HCT116 (cell line): ENCODE measurements at regions not wholly inside any gene's neighbourhood (a gene's known extent, or its start where the extent isn't known, plus 50 kb on each side); places are given as distances from the start of the nearest gene placed in this dataset.

Source experiments
- ATAC-seq: fragments of 200-7000 bp; cut with Tn5 transposase; 2 replicates; pipeline ENCODE4 v1.9.1; 2020; ENCODE audit warnings: mild to moderate bottlenecking, moderate library complexity
- BruUV-seq: library from RNA; stranded (reverse); fragments of 400-500 nt; replicated peaks from 2 replicates; lab custom pipeline; 2021; lab: Mats Ljungman, UMichigan
- CTCF ChIA-PET: fragments of 300-600 bp; sonication (Branson Sonifier 250); formaldehyde crosslinking; loops from one replicate; lab custom pipeline; 2021; ENCODE audit warnings: antibody characterized with exemption; lab: Charles Lee
- POLR2A ChIA-PET: fragments of 300-600, 350-600 bp; sonication (Branson Sonifier 250); formaldehyde crosslinking; loops from one replicate; lab custom pipeline; 2021; ENCODE audit warnings: antibody characterized with exemption; lab: Charles Lee
- RAD21 ChIA-PET, 2 experiments: fragments of 300-600 bp; sonication (Branson Sonifier 250); formaldehyde crosslinking; loops; one replicate each; lab custom pipeline; 2023; ENCODE audit warnings: low total read pairs in 2 of 2; ENCODE audit not compliant: uncharacterized antibody in 2 of 2, unreplicated experiment in 2 of 2, low non-redundant PET in 1 of 2; lab: Charles Lee
- DNase-seq: peaks from one replicate; pipeline ENCODE4 v3.0.0-alpha.2; 2010; ENCODE audit warnings: low read depth, low spot score
- H2AFZ ChIP-seq: fragments of 200-600 bp; shearing (Covaris generic), sonication (generic); 2 replicates; pipeline ENCODE4 v1.6.1; 2017; ENCODE audit warnings: low read depth, mixed run types, mixed read lengths, antibody characterized with exemption, low read length; ENCODE audit not compliant: poor library complexity, severe bottlenecking
- H3K27ac ChIP-seq: 2 replicates; pipeline ENCODE4 v1.5.1; 2012; ENCODE audit warnings: low read depth, low read length
- H3K27me3 ChIP-seq: fragments of 200-600 bp; sonication (generic); 2 replicates; pipeline ENCODE4 v1.6.1; 2016; ENCODE audit warnings: mixed run types, low read length, mixed read lengths; ENCODE audit not compliant: insufficient read depth
- H3K36me3 ChIP-seq, 2 experiments: fragments of 200-500 bp in 1 of 2; fragments of 200-600 bp in 1 of 2; sonication (Bioruptor generic) in 1 of 2; sonication (generic) in 1 of 2; 2 replicates each; pipeline versions ENCODE4 v1.5.1 to v1.6.1; 2014 to 2016; ENCODE audit warnings: low read length in 2 of 2, inconsistent platforms in 1 of 2, mixed read lengths in 1 of 2, mixed run types in 1 of 2; ENCODE audit not compliant: insufficient read depth in 2 of 2, control insufficient read depth in 1 of 2
- H3K4me1 ChIP-seq, 2 experiments: fragments of 200-600 bp in 1 of 2; sonication (generic) in 1 of 2; 2 replicates each; pipeline versions ENCODE4 v1.5.1 to v1.6.1; 2012 to 2017; ENCODE audit warnings: low read length in 2 of 2, inconsistent platforms in 1 of 2, mild to moderate bottlenecking in 1 of 2, mixed read lengths in 1 of 2, mixed run types in 1 of 2, moderate library complexity in 1 of 2; ENCODE audit not compliant: insufficient read depth in 2 of 2, control insufficient read depth in 1 of 2
- H3K4me2 ChIP-seq: fragments of 200-600 bp; sonication (generic); 2 replicates; pipeline ENCODE4 v1.6.1; 2017; ENCODE audit warnings: mixed run types, low read length, mixed read lengths
- H3K4me3 ChIP-seq, 2 experiments: fragments of 200-600 bp in 1 of 2; sonication (generic) in 1 of 2; replicated peaks in 1 of 2; 2 replicates each; pipeline ENCODE4 v1.5.1; 2011 to 2016; ENCODE audit warnings: low read length in 2 of 2, control low read depth in 1 of 2, low read depth in 1 of 2, mild to moderate bottlenecking in 1 of 2, mixed read lengths in 1 of 2, mixed run types in 1 of 2
- H3K79me2 ChIP-seq: fragments of 200-600 bp; sonication (generic); 2 replicates; pipeline ENCODE4 v1.6.1; 2017; ENCODE audit warnings: mild to moderate bottlenecking, mixed run types, low read length, moderate library complexity, mixed read lengths; ENCODE audit not compliant: insufficient read depth
- H3K9ac ChIP-seq: fragments of 200-600 bp; sonication (generic); 2 replicates; pipeline ENCODE4 v1.6.1; 2016; ENCODE audit warnings: low read length, mixed read lengths
- H3K9me2 ChIP-seq: fragments of 200-600 bp; sonication (generic), shearing (Covaris generic); 2 replicates; pipeline ENCODE4 v1.6.1; 2017; ENCODE audit warnings: mixed run types, mild to moderate bottlenecking, moderate library complexity; ENCODE audit not compliant: insufficient read depth
- H3K9me3 ChIP-seq, 2 experiments: fragments of 200-500 bp in 1 of 2; fragments of 200-600 bp in 1 of 2; sonication (Bioruptor generic) in 1 of 2; sonication (generic) in 1 of 2; 2 replicates each; pipeline ENCODE4 v1.6.1; 2014 to 2017; ENCODE audit warnings: low read length in 2 of 2, mixed read lengths in 2 of 2, inconsistent platforms in 1 of 2, low read depth in 1 of 2, mild to moderate bottlenecking in 1 of 2, mixed run types in 1 of 2, moderate library complexity in 1 of 2; ENCODE audit not compliant: control insufficient read depth in 1 of 2, insufficient read depth in 1 of 2
- H4K20me1 ChIP-seq: fragments of 200-600 bp; sonication (generic), shearing (Covaris generic); 2 replicates; pipeline ENCODE4 v1.6.1; 2017; ENCODE audit warnings: mixed run types, mild to moderate bottlenecking, moderate library complexity; ENCODE audit not compliant: insufficient read depth
- ATF3 ChIP-seq: IDR thresholded peaks from 2 replicates; pipeline ENCODE4 v1.6.1; 2012
- CBX3 ChIP-seq: IDR thresholded peaks from 2 replicates; pipeline ENCODE4 v1.6.1; 2012; ENCODE audit warnings: low read depth
- CEBPB ChIP-seq: IDR thresholded peaks from 2 replicates; pipeline ENCODE4 v1.6.1; 2012; ENCODE audit warnings: low read depth
- CTCF ChIP-seq, 3 experiments: fragments of 200-600 bp in 1 of 3; sonication (generic) in 1 of 3; IDR thresholded peaks in 2 of 3; conservative IDR thresholded peaks in 1 of 3; 2 replicates each; pipeline ENCODE4 v1.5.1; 2012 to 2017; ENCODE audit warnings: low read depth in 2 of 3, low read length in 2 of 3, antibody characterized with exemption in 1 of 3, borderline replicate concordance in 1 of 3, control low read depth in 1 of 3, mild to moderate bottlenecking in 1 of 3, mixed read lengths in 1 of 3, mixed run types in 1 of 3, moderate library complexity in 1 of 3; ENCODE audit not compliant: insufficient read depth in 1 of 3
- ELF1 ChIP-seq: IDR thresholded peaks from 2 replicates; pipeline ENCODE4 v1.6.1; 2012; ENCODE audit warnings: low read depth, borderline replicate concordance
- EZH2 ChIP-seq: fragments of 200-600 bp; sonication (generic); IDR thresholded peaks from 2 replicates; pipeline ENCODE4 v1.6.1; 2017; ENCODE audit warnings: antibody characterized with exemption, mixed run types
- EZH2phosphoT487 ChIP-seq: fragments of 200-600 bp; IDR thresholded peaks from 2 replicates; pipeline ENCODE4 v1.6.1; 2018; ENCODE audit warnings: antibody characterized with exemption, borderline replicate concordance
- FOSL1 ChIP-seq: IDR thresholded peaks from 2 replicates; pipeline ENCODE4 v1.6.1; 2012; ENCODE audit warnings: low read depth
- JUND ChIP-seq: IDR thresholded peaks from 2 replicates; pipeline ENCODE4 v1.6.1; 2012
- POLR2A ChIP-seq: IDR thresholded peaks from 2 replicates; pipeline ENCODE4 v1.7.0; 2011; ENCODE audit warnings: borderline replicate concordance; ENCODE audit not compliant: insufficient read depth, insufficient read length; ENCODE audit errors: extremely low read depth
- POLR2AphosphoS5 ChIP-seq: IDR thresholded peaks from 2 replicates; pipeline ENCODE4 v1.6.1; 2011; ENCODE audit warnings: mild to moderate bottlenecking, low read depth, low read length, moderate library complexity
- REST ChIP-seq: IDR thresholded peaks from 2 replicates; pipeline ENCODE4 v1.6.1; 2012; ENCODE audit warnings: low read depth
- SIN3A ChIP-seq: IDR thresholded peaks from 2 replicates; pipeline ENCODE4 v1.6.1; 2012; ENCODE audit warnings: low read depth
- SP1 ChIP-seq: IDR thresholded peaks from 2 replicates; pipeline ENCODE4 v1.6.1; 2012; ENCODE audit warnings: low read depth
- SRF ChIP-seq: IDR thresholded peaks from 2 replicates; pipeline ENCODE4 v1.6.1; 2012; ENCODE audit warnings: low read depth
- TCF7L2 ChIP-seq: IDR thresholded peaks from 2 replicates; pipeline ENCODE4 v1.7.0; 2011; ENCODE audit warnings: borderline replicate concordance, inconsistent platforms; ENCODE audit not compliant: insufficient read depth, insufficient read length; ENCODE audit errors: extremely low read depth
- ZFX ChIP-seq: fragments of 450-650 bp; IDR thresholded peaks from 2 replicates; pipeline ENCODE4 v1.6.1; 2017
- ZNF274 ChIP-seq: fragments of 200-500 bp; sonication (Bioruptor generic); IDR thresholded peaks from 2 replicates; pipeline ENCODE4 v1.6.1; 2014; ENCODE audit warnings: mild to moderate bottlenecking, low read depth, low read length, inconsistent platforms
- intact Hi-C: fragments of 100-400 bp; cut with micrococcal nuclease; formaldehyde crosslinking; loops from 2 replicates; pipeline ENCODE4 v1.10.0; 2022

- BruUV-seq = no TSS peak
- intact Hi-C loops = no loop called here
- Histone ChIP-seq H3K4me1 (no peaks in the 10 kb centered on the region), H3K36me3 (no peaks in the 10 kb centered on the region), H2AFZ (no peak overlapping the region), H4K20me1 (no peaks in the 10 kb centered on the region; the same call in 1 of the 2 replicates), H3K9me3 (peaks cover 9 to 17% of the 10 kb centered on the region in 2 experiments; a peak in 2 of 4 replicates), H3K9me2 (no peaks in the 10 kb centered on the region), H3K4me2 (no peak overlapping the region), H3K9ac (no peak overlapping the region), H3K27me3 (no peaks in the 10 kb centered on the region), H3K4me3 (no peak overlapping the region), H3K27ac (no peak overlapping the region), H3K79me2 (no peaks in the 10 kb centered on the region)
- DNase-seq (no peak), ATAC-seq (no peak)
- ChIA-PET CTCF (no interaction called here), POLR2A (no interaction called here), RAD21 (no interaction called here)
- TF ChIP-seq FOSL1 = no peak
- TF ChIP-seq ATF3 = no peak
- TF ChIP-seq CBX3 = no peak
- no peak for TF ChIP-seq ZFX
- TF ChIP-seq CTCF (IDR thresholded peaks at IDR 0.05 in 2 of 3, conservative IDR thresholded peaks at IDR 0.05 in 1 of 3; ENCODE audit: borderline replicate concordance in 1 of 3, insufficient read depth in 1 of 3, low read depth in 2 of 3, low read length in 2 of 3) = no peak
- no peak for TF ChIP-seq SIN3A
Observed at GRCh38 chr4:43496188-43496587, 603.7 kb downstream of the GRXCR1 start.

GRCh38 chr4:43496602-43497001 lies 604.1 kb downstream of the GRXCR1 start:
- H3K27ac ChIP-seq = no peak overlapping the region
- H3K27me3 ChIP-seq = no peaks in the 10 kb centered on the region
- no peak overlapping the region for H2AFZ ChIP-seq
- BruUV-seq = no TSS peak
- no peaks in the 10 kb centered on the region; the same call in 1 of the 2 replicates for H4K20me1 ChIP-seq
- ChIA-PET CTCF (no interaction called here), RAD21 (no interaction called here), POLR2A (no interaction called here)
- H3K9ac ChIP-seq = no peak overlapping the region
- H3K4me3 ChIP-seq = no peak overlapping the region
- peaks cover 11 to 18% of the 10 kb centered on the region in 2 experiments; a peak in 2 of 4 replicates for H3K9me3 ChIP-seq
- intact Hi-C loops = no loop called here
- H3K4me2 ChIP-seq = no peak overlapping the region
- no peaks in the 10 kb centered on the region for H3K79me2 ChIP-seq
- H3K4me1 ChIP-seq = no peaks in the 10 kb centered on the region
- DNase-seq (no peak), ATAC-seq (no peak)
- no peaks in the 10 kb centered on the region for H3K36me3 ChIP-seq
- H3K9me2 ChIP-seq = no peaks in the 10 kb centered on the region
- TF ChIP-seq EZH2phosphoT487 = no peak
- TF ChIP-seq ZFX = no peak
- no peak for TF ChIP-seq REST
- no peak for TF ChIP-seq ELF1
- no peak for TF ChIP-seq TCF7L2
- TF ChIP-seq CBX3 = no peak
- no peak for TF ChIP-seq ZNF274
- TF ChIP-seq POLR2AphosphoS5 = no peak
- no peak for TF ChIP-seq FOSL1
- no peak for TF ChIP-seq SP1
- no peak for TF ChIP-seq CEBPB
- TF ChIP-seq EZH2 = no peak
- TF ChIP-seq JUND = no peak
- no peak for TF ChIP-seq SRF
- no peak for TF ChIP-seq POLR2A
